Osteoblast (primary cell): ENCODE measurements at regions not wholly inside any gene's neighbourhood (a gene's known extent, or its start where the extent isn't known, plus 50 kb on each side); places are given as distances from the start of the nearest gene placed in this dataset.
"Not testable (repeated sequence)": the region's sequence is repeated elsewhere in the genome, so short reads cannot be mapped to it uniquely, and the experiment has no call there.

ENCODE experiments used
- DNase-seq: peaks from one replicate; pipeline ENCODE4 v3.0.0; 2011; ENCODE audit warnings: low spot score, mixed read lengths; ENCODE audit not compliant: insufficient read length; ENCODE audit errors: missing footprints
- H2AFZ ChIP-seq: 2 replicates; pipeline ENCODE4 v1.6.0; 2011; ENCODE audit warnings: mild to moderate bottlenecking, low read length
- H3K27ac ChIP-seq: 2 replicates; pipeline ENCODE4 v1.5.1; 2011; ENCODE audit warnings: mild to moderate bottlenecking, low read depth, low read length, moderate library complexity
- H3K27me3 ChIP-seq: 2 replicates; pipeline ENCODE4 v1.6.0; 2012; ENCODE audit warnings: mild to moderate bottlenecking, control low read depth, inconsistent platforms, low read length, moderate library complexity; ENCODE audit not compliant: insufficient read depth
- H3K36me3 ChIP-seq: 2 replicates; pipeline ENCODE4 v1.5.1; 2011; ENCODE audit warnings: mild to moderate bottlenecking, low read length, control low read depth, moderate library complexity; ENCODE audit not compliant: insufficient read depth
- H3K4me1 ChIP-seq: 2 replicates; pipeline ENCODE4 v1.5.1; 2011; ENCODE audit warnings: mild to moderate bottlenecking, low read length, control low read depth, moderate library complexity; ENCODE audit not compliant: insufficient read depth
- H3K4me2 ChIP-seq: 2 replicates; pipeline ENCODE4 v1.6.0; 2011; ENCODE audit warnings: mild to moderate bottlenecking, low read length; ENCODE audit not compliant: insufficient read depth
- H3K4me3 ChIP-seq: fragments of 200-600 bp; sonication (generic); 3 replicates; pipeline ENCODE4 v1.5.1; 2012; ENCODE audit warnings: mild to moderate bottlenecking, low read length, inconsistent platforms; ENCODE audit not compliant: insufficient read depth
- H3K79me2 ChIP-seq: 2 replicates; pipeline ENCODE4 v1.6.0; 2012; ENCODE audit warnings: mild to moderate bottlenecking, low read length, control low read depth, inconsistent platforms; ENCODE audit not compliant: insufficient read depth
- H3K9me3 ChIP-seq: 2 replicates; pipeline ENCODE4 v1.5.1; 2011; ENCODE audit warnings: low read depth, low read length, control low read depth
- H4K20me1 ChIP-seq: 2 replicates; pipeline ENCODE4 v1.6.0; 2012; ENCODE audit warnings: mild to moderate bottlenecking, low read length, control low read depth; ENCODE audit not compliant: insufficient read depth
- CTCF ChIP-seq: IDR thresholded peaks from 2 replicates; pipeline ENCODE4 v1.5.1; 2011; ENCODE audit warnings: mild to moderate bottlenecking, low read depth, low read length, moderate library complexity; ENCODE audit errors: extremely low read depth

GRCh38 chr7:152521420-152522337 lies 85.9 kb upstream of the KMT2C start:
- Histone ChIP-seq H4K20me1 (no peaks in the 10 kb centered on the region), H3K9me3 (no peaks in the 10 kb centered on the region), H3K27me3 (peaks cover 5% of the 10 kb centered on the region), H3K27ac (no peak overlapping the region), H3K36me3 (no peaks in the 10 kb centered on the region), H3K4me1 (no peaks in the 10 kb centered on the region), H3K79me2 (no peaks in the 10 kb centered on the region), H3K4me2 (no peak overlapping the region), H3K4me3 (no peak overlapping the region), H2AFZ (no peak overlapping the region)
- DNase-seq, result no peak
- TF ChIP-seq CTCF, result no peak

- Histone ChIP-seq H3K4me1 (no peaks in the 10 kb centered on the region), H2AFZ (no peak overlapping the region), H3K79me2 (no peaks in the 10 kb centered on the region), H3K9me3 (no peaks in the 10 kb centered on the region), H3K4me2 (no peak overlapping the region), H4K20me1 (no peaks in the 10 kb centered on the region), H3K27me3 (peaks cover 5% of the 10 kb centered on the region), H3K27ac (no peak overlapping the region), H3K4me3 (no peak overlapping the region), H3K36me3 (no peaks in the 10 kb centered on the region)
- TF ChIP-seq CTCF, result no peak
- DNase-seq, result no peak
These were observed 85.1 kb upstream of the KMT2C start for GRCh38 chr7:152520861-152521302.

GRCh38 chr7:152519290-152519689 lies 83.5 kb upstream of the KMT2C start:
- no peak overlapping the region for H3K4me2 ChIP-seq
- H3K4me1 ChIP-seq, result no peaks in the 10 kb centered on the region
- DNase-seq, result no peak
- no peaks in the 10 kb centered on the region for H4K20me1 ChIP-seq
- no peak overlapping the region for H2AFZ ChIP-seq
- H3K79me2 ChIP-seq, result no peaks in the 10 kb centered on the region
- H3K36me3 ChIP-seq, result no peaks in the 10 kb centered on the region
- no peaks in the 10 kb centered on the region for H3K9me3 ChIP-seq
- H3K27me3 ChIP-seq, result peaks cover 5% of the 10 kb centered on the region
- H3K27ac ChIP-seq, result no peak overlapping the region
- TF ChIP-seq CTCF, result no peak
- no peak overlapping the region for H3K4me3 ChIP-seq

- no peak overlapping the region for H2AFZ ChIP-seq
- no peak overlapping the region for H3K4me3 ChIP-seq
- no peaks in the 10 kb centered on the region for H3K4me1 ChIP-seq
- no peaks in the 10 kb centered on the region for H3K79me2 ChIP-seq
- no peak for DNase-seq
- no peak overlapping the region for H3K27ac ChIP-seq
- no peak overlapping the region for H3K4me2 ChIP-seq
- no peak for TF ChIP-seq CTCF
- no peaks in the 10 kb centered on the region for H3K27me3 ChIP-seq
- H3K9me3 ChIP-seq, result no peaks in the 10 kb centered on the region
- H4K20me1 ChIP-seq, result no peaks in the 10 kb centered on the region
- no peaks in the 10 kb centered on the region for H3K36me3 ChIP-seq
These were observed 80.4 kb upstream of the KMT2C start for GRCh38 chr7:152516216-152516615.

- not testable (repeated sequence) for H3K27me3 ChIP-seq, H3K9me3 ChIP-seq, H2AFZ ChIP-seq, H3K79me2 ChIP-seq, H3K4me1 ChIP-seq, H3K4me2 ChIP-seq, H4K20me1 ChIP-seq, DNase-seq, H3K4me3 ChIP-seq, H3K36me3 ChIP-seq, H3K27ac ChIP-seq
These were observed 79.6 kb upstream of the KMT2C start for GRCh38 chr7:152515266-152515950.
